Trophoblast cell (in vitro differentiated cells and primary cell): ENCODE measurements at regions not wholly inside any gene's neighbourhood (a gene's known extent, or its start where the extent isn't known, plus 50 kb on each side); places are given as distances from the start of the nearest gene placed in this dataset.

Experiments
- DNase-seq, 2 donors: peaks; one replicate each; pipeline ENCODE4 v3.0.0-alpha.2; 2016
- H2AFZ ChIP-seq: 2 replicates; pipeline ENCODE4 v1.6.1; 2013; ENCODE audit warnings: low read length, moderate library complexity, mild to moderate bottlenecking; ENCODE audit not compliant: insufficient read depth, poor library complexity
- H2AK5ac ChIP-seq: 2 replicates; pipeline ENCODE4 v1.6.1; 2013; ENCODE audit warnings: mild to moderate bottlenecking, low read length
- H2BK120ac ChIP-seq: 2 replicates; pipeline ENCODE4 v1.6.1; 2013; ENCODE audit warnings: low read length, mild to moderate bottlenecking, moderate library complexity; ENCODE audit not compliant: insufficient read depth, poor library complexity
- H2BK12ac ChIP-seq: 2 replicates; pipeline ENCODE4 v1.6.1; 2013; ENCODE audit warnings: mild to moderate bottlenecking, low read length, moderate library complexity
- H2BK5ac ChIP-seq: 2 replicates; pipeline ENCODE4 v1.6.1; 2013; ENCODE audit warnings: low read length, low read depth, moderate library complexity, mild to moderate bottlenecking; ENCODE audit not compliant: poor library complexity
- H3K14ac ChIP-seq: 2 replicates; pipeline ENCODE4 v1.6.1; 2013; ENCODE audit warnings: mild to moderate bottlenecking, low read length
- H3K18ac ChIP-seq: 2 replicates; pipeline ENCODE4 v1.6.1; 2013; ENCODE audit warnings: mild to moderate bottlenecking, low read length
- H3K23ac ChIP-seq: 2 replicates; pipeline ENCODE4 v1.6.1; 2013; ENCODE audit warnings: low read length
- H3K27ac ChIP-seq: 2 replicates; pipeline ENCODE4 v1.5.1; 2013; ENCODE audit warnings: low read depth, mild to moderate bottlenecking, inconsistent platforms, low read length, moderate library complexity
- H3K27me3 ChIP-seq: 2 replicates; pipeline ENCODE4 v1.6.1; 2013; ENCODE audit warnings: inconsistent platforms, mild to moderate bottlenecking, low read length, moderate library complexity; ENCODE audit not compliant: insufficient read depth
- H3K36me3 ChIP-seq, 2 experiments: 1 replicate in 1 of 2; 2 replicates in 1 of 2; pipeline ENCODE4 v1.6.1; 2013; ENCODE audit warnings: low read length in 2 of 2, mild to moderate bottlenecking in 2 of 2, moderate library complexity in 1 of 2; ENCODE audit not compliant: insufficient read depth in 2 of 2, control insufficient read depth in 1 of 2
- H3K4ac ChIP-seq: 2 replicates; pipeline ENCODE4 v1.6.1; 2013; ENCODE audit warnings: low read depth, mild to moderate bottlenecking, low read length, moderate library complexity
- H3K4me1 ChIP-seq, 2 experiments: 1 replicate in 1 of 2; 2 replicates in 1 of 2; pipeline ENCODE4 v1.6.1; 2013; ENCODE audit warnings: low read length in 2 of 2, mild to moderate bottlenecking in 2 of 2, moderate library complexity in 1 of 2; ENCODE audit not compliant: insufficient read depth in 2 of 2, control insufficient read depth in 1 of 2
- H3K4me2 ChIP-seq: 2 replicates; pipeline ENCODE4 v1.6.1; 2013; ENCODE audit warnings: inconsistent platforms, mild to moderate bottlenecking, low read length, moderate library complexity
- H3K4me3 ChIP-seq: 2 replicates; pipeline ENCODE4 v1.5.1; 2013; ENCODE audit warnings: mild to moderate bottlenecking, low read depth, low read length, inconsistent platforms
- H3K79me1 ChIP-seq: one replicate; pipeline ENCODE4 v1.6.1; 2013; ENCODE audit warnings: low read length
- H3K79me2 ChIP-seq: 2 replicates; pipeline ENCODE4 v1.6.1; 2013; ENCODE audit warnings: low read length, mild to moderate bottlenecking; ENCODE audit not compliant: control insufficient read depth, insufficient read depth, poor library complexity
- H3K9ac ChIP-seq: 2 replicates; pipeline ENCODE4 v1.6.1; 2013; ENCODE audit warnings: mild to moderate bottlenecking, low read length
- H3K9me3 ChIP-seq: 2 replicates; pipeline ENCODE4 v1.6.1; 2013; ENCODE audit warnings: low read depth, mild to moderate bottlenecking, control low read depth, inconsistent platforms, low read length; ENCODE audit not compliant: insufficient read depth
- H4K12ac ChIP-seq: 2 replicates; pipeline ENCODE4 v1.6.1; 2013; ENCODE audit warnings: low read depth, mild to moderate bottlenecking, low read length, moderate library complexity
- H4K8ac ChIP-seq: 2 replicates; pipeline ENCODE4 v1.6.1; 2013; ENCODE audit warnings: low read depth, mild to moderate bottlenecking, low read length, moderate library complexity
- H4K91ac ChIP-seq: one replicate; pipeline ENCODE4 v1.6.1; 2013; ENCODE audit warnings: low read depth, mild to moderate bottlenecking, low read length, moderate library complexity
- WGBS: extraction: QIAGEN DNeasy Blood & Tissue Kit; methylation state at CpG from one replicate; pipeline ENCODE4 v1.1.7; 2013; ENCODE audit warnings: missing lambda C conversion rate; ENCODE audit not compliant: insufficient read length, insufficient coverage; ENCODE audit errors: extremely low coverage; 5-methylcytosine and 5-hydroxymethylcytosine counted together

GRCh38 chr7:9192969-9193368, 759.6 kb downstream of the NXPH1 start:
- H3K79me1 ChIP-seq, result no peaks in the 10 kb centered on the region
- H2BK5ac ChIP-seq, result no peak overlapping the region
- no peaks in the 10 kb centered on the region for H3K79me2 ChIP-seq
- no peak overlapping the region for H3K4me2 ChIP-seq
- no peaks in the 10 kb centered on the region for H3K9me3 ChIP-seq
- H2BK120ac ChIP-seq, result no peak overlapping the region
- H3K27ac ChIP-seq, result no peak overlapping the region
- no peaks in the 10 kb centered on the region for H3K27me3 ChIP-seq
- no peak overlapping the region for H3K9ac ChIP-seq
- no peak overlapping the region for H2AK5ac ChIP-seq
- H4K12ac ChIP-seq, result no peak overlapping the region
- no peaks in the 10 kb centered on the region for H3K36me3 ChIP-seq
- no peak overlapping the region for H4K91ac ChIP-seq
- peak in 1 of 2 donors; percentile 59 for DNase-seq
- no peak overlapping the region for H3K4ac ChIP-seq
- H2BK12ac ChIP-seq, result no peak overlapping the region
- WGBS, result no CpG with 5 or more reads among the region's 2 CpGs
- no peaks in the 10 kb centered on the region for H3K4me1 ChIP-seq
- H3K23ac ChIP-seq, result no peak overlapping the region
- H4K8ac ChIP-seq, result no peak overlapping the region
- no peak overlapping the region for H3K4me3 ChIP-seq
- no peak overlapping the region for H2AFZ ChIP-seq
- H3K14ac ChIP-seq, result no peak overlapping the region
- no peak overlapping the region for H3K18ac ChIP-seq

- Histone ChIP-seq H3K4me2 (no peak overlapping the region), H3K79me2 (no peaks in the 10 kb centered on the region), H2BK120ac (no peak overlapping the region), H3K4ac (no peak overlapping the region), H3K9me3 (no peaks in the 10 kb centered on the region), H3K18ac (no peak overlapping the region), H2BK5ac (no peak overlapping the region), H4K8ac (no peak overlapping the region), H2AK5ac (no peak overlapping the region), H2BK12ac (no peak overlapping the region), H3K79me1 (no peaks in the 10 kb centered on the region), H3K27ac (no peak overlapping the region), H3K4me3 (no peak overlapping the region), H3K23ac (no peak overlapping the region), H3K4me1 (no peaks in the 10 kb centered on the region), H3K14ac (no peak overlapping the region), H3K27me3 (no peaks in the 10 kb centered on the region), H2AFZ (no peak overlapping the region), H3K9ac (no peak overlapping the region), H4K91ac (no peak overlapping the region), H3K36me3 (no peaks in the 10 kb centered on the region), H4K12ac (no peak overlapping the region)
- WGBS, result no CpG with 5 or more reads among the region's 4 CpGs
- DNase-seq, result no peak
Measured at GRCh38 chr7:9200626-9201025, 767.2 kb downstream of the NXPH1 start.

- Histone ChIP-seq H2BK12ac (no peak overlapping the region), H2BK120ac (no peak overlapping the region), H3K14ac (no peak overlapping the region), H3K27ac (no peak overlapping the region), H4K8ac (no peak overlapping the region), H3K36me3 (no peaks in the 10 kb centered on the region), H4K12ac (no peak overlapping the region), H3K9ac (no peak overlapping the region), H3K79me2 (no peaks in the 10 kb centered on the region), H3K23ac (no peak overlapping the region), H3K4me3 (no peak overlapping the region), H3K4me2 (no peak overlapping the region), H2AK5ac (no peak overlapping the region), H2BK5ac (no peak overlapping the region), H3K4ac (no peak overlapping the region), H4K91ac (no peak overlapping the region), H2AFZ (no peak overlapping the region), H3K18ac (no peak overlapping the region), H3K4me1 (no peaks in the 10 kb centered on the region), H3K27me3 (no peaks in the 10 kb centered on the region), H3K79me1 (no peaks in the 10 kb centered on the region), H3K9me3 (no peaks in the 10 kb centered on the region)
- no peak for DNase-seq
- WGBS, result no CpG with 5 or more reads among the region's 2 CpGs
Measured at GRCh38 chr7:9201928-9202327, 768.5 kb downstream of the NXPH1 start.

GRCh38 chr7:9204571-9204970, 771.2 kb downstream of the NXPH1 start:
- Histone ChIP-seq H3K18ac (no peak overlapping the region), H3K4ac (no peak overlapping the region), H2BK5ac (no peak overlapping the region), H4K12ac (no peak overlapping the region), H2AFZ (no peak overlapping the region), H2BK120ac (no peak overlapping the region), H3K27ac (no peak overlapping the region), H4K91ac (no peak overlapping the region), H3K27me3 (no peaks in the 10 kb centered on the region), H3K79me2 (no peaks in the 10 kb centered on the region), H2BK12ac (no peak overlapping the region), H3K4me3 (no peak overlapping the region), H3K14ac (no peak overlapping the region), H3K23ac (no peak overlapping the region), H3K36me3 (no peaks in the 10 kb centered on the region), H3K9me3 (no peaks in the 10 kb centered on the region), H4K8ac (no peak overlapping the region), H3K4me2 (no peak overlapping the region), H3K9ac (no peak overlapping the region), H2AK5ac (no peak overlapping the region), H3K4me1 (no peaks in the 10 kb centered on the region), H3K79me1 (no peaks in the 10 kb centered on the region)
- WGBS, result no CpG with 5 or more reads among the region's 1 CpG
- DNase-seq, result peak; percentile 16 to 80
